ENCODE measurements at regions not wholly inside any gene's neighbourhood (a gene's known extent, or its start where the extent isn't known, plus 50 kb on each side); places are given as distances from the start of the nearest gene placed in this dataset.

- H3K4me3 ChIP-seq (ENCODE audit: low read depth, low read length): no peak overlapping the region
- ChIA-PET POLR2A (interaction anchor here (0.6 kb wide), 1 partner anchor 155 kb away, joined by 4 read pairs; no protein-coding TSS in a partner anchor), CTCF (interaction anchor here (3.5 kb wide), 1 partner anchor 166 kb away, joined by 12 read pairs; no protein-coding TSS in a partner anchor)
- TF ChIP-seq CTCF (IDR thresholded peaks at IDR 0.05; ENCODE audit: insufficient read depth, low read length, missing control alignments): no peak
- DNase-seq (ENCODE audit: low read depth, low spot score): peak; percentile 59
These were observed 51.0 kb upstream of the LIFR start for GRCh38 chr5:38607396-38607795.

GRCh38 chr5:38607930-38608564, 51.6 kb upstream of the LIFR start:
- POLR2A ChIA-PET: no interaction called here

GRCh38 chr5:38608874-38609273, 52.4 kb upstream of the LIFR start:
- POLR2A ChIA-PET: no interaction called here
- TF ChIP-seq CTCF (IDR thresholded peaks at IDR 0.05; ENCODE audit: insufficient read depth, low read length, missing control alignments): no peak
- no peak for DNase-seq (ENCODE audit: low read depth, low spot score)
- no peak overlapping the region for H3K4me3 ChIP-seq (ENCODE audit: low read depth, low read length)
- CTCF ChIA-PET: interaction anchor here (3.5 kb wide), 1 partner anchor 167 kb away, joined by 12 read pairs; no protein-coding TSS in a partner anchor

More at GRCh38 chr5:38607930-38608564, 51.6 kb upstream of the LIFR start:
- TF ChIP-seq CTCF (IDR thresholded peaks at IDR 0.05; ENCODE audit: insufficient read depth, low read length, missing control alignments): no peak
- CTCF ChIA-PET: interaction anchor here (3.5 kb wide), 1 partner anchor 166 kb away, joined by 12 read pairs; no protein-coding TSS in a partner anchor
- no peak for DNase-seq (ENCODE audit: low read depth, low spot score)
- no peak overlapping the region for H3K4me3 ChIP-seq (ENCODE audit: low read depth, low read length)

- ChIA-PET CTCF (no interaction called here), POLR2A (interaction anchor here (0.6 kb wide), 1 partner anchor 67 kb away, joined by 4 read pairs; no protein-coding TSS in a partner anchor)
These were observed 56.4 kb upstream of the LIFR start for GRCh38 chr5:38612851-38613250.

GRCh38 chr5:38613490-38613889, 57.0 kb upstream of the LIFR start:
- POLR2A ChIA-PET: no interaction called here
- no peak for DNase-seq (ENCODE audit: low read depth, low spot score)

More at GRCh38 chr5:38612851-38613250, 56.4 kb upstream of the LIFR start:
- H3K4me3 ChIP-seq (ENCODE audit: low read depth, low read length): no peak overlapping the region
- DNase-seq (ENCODE audit: low read depth, low spot score): no peak
- TF ChIP-seq CTCF (IDR thresholded peaks at IDR 0.05; ENCODE audit: insufficient read depth, low read length, missing control alignments): no peak

More at GRCh38 chr5:38613490-38613889, 57.0 kb upstream of the LIFR start:
- TF ChIP-seq CTCF (IDR thresholded peaks at IDR 0.05; ENCODE audit: insufficient read depth, low read length, missing control alignments): no peak
- H3K4me3 ChIP-seq (ENCODE audit: low read depth, low read length): no peak overlapping the region
- CTCF ChIA-PET: interaction anchor here (1.2 kb wide), 1 partner anchor 196 kb away, joined by 7 read pairs; no protein-coding TSS in a partner anchor
